GM18519 (cell line): ENCODE measurements at regions not wholly inside any gene's neighbourhood (a gene's known extent, or its start where the extent isn't known, plus 50 kb on each side); places are given as distances from the start of the nearest gene placed in this dataset.

Source experiments
- ATAC-seq: cut with Tn5 transposase; IDR thresholded peaks from one replicate; pipeline ENCODE4 v1.9.1; 2021; ENCODE audit warnings: mild to moderate bottlenecking, moderate library complexity; ENCODE audit not compliant: unreplicated experiment, low FRiP score

- ATAC-seq = no peak
Measured at GRCh38 chr9:107198718-107199117, 84.4 kb upstream of the RAD23B start.

GRCh38 chr9:107208121-107208520 lies 75.0 kb upstream of the RAD23B start:
- ATAC-seq = no peak

GRCh38 chr9:107210775-107211174 lies 72.3 kb upstream of the RAD23B start:
- no peak for ATAC-seq

- ATAC-seq = no peak
Measured at GRCh38 chr9:107211284-107211923, 71.7 kb upstream of the RAD23B start.

DNA sequence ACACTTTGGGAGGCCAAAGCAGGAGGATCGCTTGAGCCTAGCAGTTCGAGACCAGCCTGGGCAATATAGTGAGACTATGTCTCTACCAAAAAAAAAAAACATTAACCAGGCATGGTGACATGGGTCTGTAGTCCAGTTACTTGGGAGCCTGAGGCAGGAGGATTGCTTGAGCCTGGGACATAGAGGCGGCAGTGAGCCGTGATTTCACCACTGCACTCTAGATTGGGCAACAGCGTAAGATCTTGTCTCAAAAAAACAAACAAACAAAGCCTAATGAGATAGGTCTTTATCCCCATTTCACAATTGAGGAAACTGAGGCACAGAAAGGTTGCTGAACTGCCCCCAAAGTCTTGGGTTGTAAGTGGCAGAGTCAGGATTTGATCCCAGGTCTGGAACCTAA lies 70.5 kb upstream of the RAD23B start:
- no peak for ATAC-seq

- no peak for ATAC-seq
Measured at GRCh38 chr9:107213080-107213479, 70.0 kb upstream of the RAD23B start.

DNA sequence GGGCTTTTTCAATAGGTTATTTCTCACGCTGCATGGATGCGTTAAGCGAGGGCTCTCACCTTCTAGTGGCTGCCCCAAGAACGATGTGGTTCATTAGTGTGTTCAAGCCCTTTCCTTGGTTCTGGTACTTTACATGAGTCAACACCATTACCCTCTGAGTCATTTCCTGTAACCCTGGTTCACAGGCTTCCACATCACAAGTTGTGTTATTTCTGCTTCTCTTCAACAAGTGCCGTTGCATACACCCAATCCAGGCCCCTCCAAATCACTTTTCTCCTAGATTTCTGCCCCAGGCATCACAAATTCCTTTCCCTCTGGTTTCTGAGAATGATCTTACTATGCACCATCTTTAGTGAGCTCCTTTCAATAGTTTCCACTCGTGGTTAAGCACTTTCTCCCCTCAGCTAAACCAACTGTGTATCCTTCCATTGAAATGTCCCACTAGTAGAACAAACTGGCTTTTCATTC lies 69.5 kb upstream of the RAD23B start:
- peak; percentile 78 for ATAC-seq

GRCh38 chr9:107214381-107214780 lies 68.7 kb upstream of the RAD23B start:
- ATAC-seq = no peak

DNA sequence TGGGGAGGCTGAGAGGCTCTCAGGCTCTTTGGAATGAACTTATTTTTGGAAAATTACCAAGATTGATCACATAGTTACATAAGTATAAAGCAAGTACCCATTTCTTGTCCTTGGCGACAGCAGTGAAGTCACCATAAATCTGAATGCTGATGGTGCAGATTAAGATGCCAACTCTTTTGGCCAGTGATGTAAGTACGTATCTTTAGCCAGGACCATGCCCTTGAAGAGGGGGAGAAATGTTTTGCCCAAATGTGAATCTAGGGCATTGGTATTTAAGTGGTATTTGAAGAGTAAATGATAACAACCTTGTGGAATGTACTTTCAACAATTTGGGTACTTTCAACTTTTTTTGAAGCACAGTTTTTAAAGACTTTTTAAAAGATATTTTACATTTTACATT lies 68.2 kb upstream of the RAD23B start:
- ATAC-seq = no peak

GRCh38 chr9:107215381-107215780 lies 67.7 kb upstream of the RAD23B start:
- no peak for ATAC-seq

GRCh38 chr9:107216329-107216728 lies 66.8 kb upstream of the RAD23B start:
- ATAC-seq = no peak

DNA sequence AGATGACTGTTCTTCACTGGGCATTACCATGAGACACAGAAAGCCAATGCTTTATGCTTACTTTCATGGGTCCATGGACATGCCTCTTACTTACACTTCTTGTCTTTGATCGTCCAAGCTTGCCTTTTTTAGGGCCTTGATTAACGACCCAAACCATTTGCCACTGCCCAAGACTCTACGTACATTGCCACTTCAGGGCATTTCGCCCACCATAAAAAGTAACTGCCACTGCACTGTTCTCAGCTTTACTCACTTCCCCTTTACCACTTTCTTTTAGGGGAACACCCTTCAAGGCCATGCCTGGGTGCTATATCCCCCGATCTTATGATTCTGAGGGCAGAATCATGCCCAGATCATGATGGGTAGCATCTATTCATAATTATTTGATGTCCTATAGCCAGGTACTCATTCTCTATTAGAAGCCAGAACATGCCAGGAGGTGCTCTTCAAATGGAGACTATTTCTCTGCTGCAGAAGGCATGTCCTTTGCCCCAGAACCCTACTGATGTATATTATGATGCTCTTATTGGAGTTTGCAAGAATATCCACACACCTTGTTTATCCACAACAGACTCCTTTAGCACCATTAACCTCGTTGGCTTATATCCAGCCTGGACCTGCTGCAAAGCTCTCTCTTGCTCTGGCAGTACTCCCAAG lies 64.1 kb upstream of the RAD23B start:
- peak; percentile 84 for ATAC-seq

DNA sequence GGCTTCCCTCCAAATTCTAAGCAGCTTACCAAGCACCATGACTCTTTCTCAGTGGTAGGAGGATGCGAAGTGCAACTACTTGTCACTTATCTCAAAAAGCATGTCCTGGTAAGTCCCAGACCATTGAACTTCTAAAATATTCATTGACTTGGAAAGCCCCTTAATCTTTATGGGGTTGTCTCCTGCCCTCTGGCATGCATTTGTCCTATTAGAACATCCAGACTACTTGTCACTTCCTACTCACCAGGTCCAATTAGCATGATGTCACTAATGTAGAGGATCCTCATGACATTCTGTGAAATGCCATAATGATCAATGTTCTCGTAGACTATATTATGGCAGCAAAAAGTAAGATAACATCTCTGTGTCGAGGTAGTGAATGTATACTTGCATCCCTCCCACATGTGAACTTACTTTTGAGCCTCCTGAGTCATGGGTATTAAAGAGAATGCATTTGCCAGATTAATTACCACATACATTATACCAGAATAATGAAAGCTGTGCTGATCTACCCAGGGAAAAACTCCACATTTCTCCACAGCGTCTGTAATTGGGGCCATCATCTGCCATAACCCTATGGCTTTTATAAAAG lies 63.5 kb upstream of the RAD23B start:
- no peak for ATAC-seq

GRCh38 chr9:107221321-107221720 lies 61.8 kb upstream of the RAD23B start:
- ATAC-seq = no peak

GRCh38 chr9:107222020-107222522 lies 61.0 kb upstream of the RAD23B start:
- no peak for ATAC-seq

- no peak for ATAC-seq
Measured at GRCh38 chr9:107223381-107223780, 59.7 kb upstream of the RAD23B start.

DNA sequence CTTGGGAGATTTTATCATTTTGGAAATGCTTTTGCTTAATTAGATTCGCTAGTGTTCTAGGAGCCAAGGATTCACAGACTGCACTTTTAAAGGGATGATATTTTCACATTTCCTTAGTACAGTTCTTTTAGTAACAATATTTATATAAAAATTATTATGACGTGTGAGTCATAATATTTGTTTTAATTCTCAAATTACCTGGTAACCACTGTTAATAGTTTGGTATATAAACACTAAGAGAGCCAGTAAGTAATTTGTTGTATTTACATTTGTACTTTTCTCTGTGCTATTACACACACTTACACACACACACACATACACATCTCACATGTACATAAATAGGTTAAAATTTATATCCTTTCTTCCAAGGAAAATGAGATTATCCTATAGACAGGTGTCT lies 58.8 kb upstream of the RAD23B start:
- ATAC-seq = no peak

- ATAC-seq = no peak
Measured at GRCh38 chr9:107226421-107226820, 56.7 kb upstream of the RAD23B start.

DNA sequence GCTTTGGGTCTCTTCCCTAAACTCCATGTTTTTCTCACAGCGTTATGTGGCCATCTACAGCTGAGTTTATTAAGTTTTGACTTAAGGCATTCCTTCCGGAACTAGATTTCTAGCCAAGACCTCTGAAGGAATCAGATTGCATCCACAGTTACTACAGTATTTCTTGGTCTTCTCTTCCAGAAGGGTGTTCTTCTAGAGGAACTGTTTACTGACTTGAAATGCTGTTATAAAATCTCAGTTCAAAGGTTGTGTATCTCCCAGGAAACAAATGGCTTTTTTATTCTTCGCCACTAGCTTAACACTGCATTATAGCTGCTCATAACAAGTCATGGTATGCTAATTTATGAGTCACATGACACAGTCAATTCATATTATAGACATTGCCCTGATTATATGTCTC lies 55.3 kb upstream of the RAD23B start:
- ATAC-seq = no peak

DNA sequence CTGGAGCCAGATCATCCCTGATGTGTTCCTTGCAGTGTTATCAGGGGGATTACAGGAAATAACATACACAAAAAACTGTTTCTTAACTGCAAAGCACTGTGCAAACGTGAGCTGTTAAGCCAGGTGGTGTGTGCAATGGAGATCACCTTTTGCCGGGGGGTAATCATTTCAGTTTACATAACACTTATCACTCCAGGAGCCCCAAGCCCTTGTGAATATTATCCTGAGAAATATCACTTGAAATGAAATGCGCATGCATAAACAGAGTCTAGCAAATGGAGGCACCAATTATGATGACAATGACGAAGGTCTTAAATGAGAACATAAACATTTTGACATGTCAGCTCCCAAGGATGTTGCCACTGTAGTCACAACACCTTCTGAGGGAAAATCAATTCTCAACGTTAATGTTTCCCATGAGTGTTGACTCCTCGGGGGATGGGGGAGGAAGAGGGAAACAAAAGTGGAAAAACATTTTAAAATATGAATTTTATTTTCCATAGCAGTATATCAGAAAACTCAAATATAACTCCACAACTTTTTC lies 54.5 kb upstream of the RAD23B start:
- ATAC-seq = no peak

DNA sequence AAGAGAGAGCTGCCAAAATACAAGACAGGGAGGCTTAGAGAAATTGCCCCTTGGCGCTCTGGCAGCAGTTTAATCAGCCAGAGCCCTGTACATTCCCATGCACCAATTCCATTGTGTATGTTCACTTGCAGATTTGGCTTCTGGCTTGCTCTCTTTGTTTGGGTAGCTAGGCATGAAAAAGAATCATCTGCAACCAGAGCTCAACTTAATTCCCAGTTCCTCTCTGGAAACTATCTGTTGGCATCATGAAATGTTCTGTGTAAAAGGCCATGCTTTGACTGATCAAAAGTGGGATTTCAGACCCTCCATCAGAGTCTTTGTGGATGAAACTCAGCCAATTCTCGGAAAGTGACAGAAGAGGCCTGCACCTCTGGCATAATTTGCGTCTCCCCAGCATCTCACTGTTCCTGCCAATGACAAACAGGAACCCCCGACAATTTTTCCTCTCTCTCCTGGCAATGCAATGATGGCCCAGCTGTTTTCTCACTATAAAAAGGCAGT lies 53.8 kb upstream of the RAD23B start:
- no peak for ATAC-seq
